ENCODE measurements at regions not wholly inside any gene's neighbourhood (a gene's known extent, or its start where the extent isn't known, plus 50 kb on each side); places are given as distances from the start of the nearest gene placed in this dataset.
"Not testable (repeated sequence)": the region's sequence is repeated elsewhere in the genome, so short reads cannot be mapped to it uniquely, and the experiment has no call there.

GRCh38 chr12:40431169-40431568 lies 206.4 kb downstream of the LRRK2 start:
- DNase-seq: no peak

- DNase-seq: no peak
These were observed 210.5 kb downstream of the LRRK2 start for GRCh38 chr12:40435251-40435650.

GRCh38 chr12:40435951-40436350 lies 211.2 kb downstream of the LRRK2 start:
- DNase-seq: no peak

- no peak for DNase-seq
These were observed 211.8 kb downstream of the LRRK2 start for GRCh38 chr12:40436564-40436963.

- no peak for DNase-seq
These were observed 215.1 kb downstream of the LRRK2 start for GRCh38 chr12:40439771-40440492.

GRCh38 chr12:40444174-40444573 lies 219.4 kb downstream of the LRRK2 start:
- DNase-seq: no peak

- DNase-seq: no peak
These were observed 221.6 kb downstream of the LRRK2 start for GRCh38 chr12:40446385-40446784.

GRCh38 chr12:40448523-40448922 lies 223.7 kb downstream of the LRRK2 start:
- not testable (repeated sequence) for DNase-seq

GRCh38 chr12:40451661-40452060 lies 226.9 kb downstream of the LRRK2 start:
- no peak for DNase-seq

GRCh38 chr12:40464121-40464520 lies 228.1 kb upstream of the CNTN1 start:
- DNase-seq: no peak

- no peak for DNase-seq
These were observed 222.5 kb upstream of the CNTN1 start for GRCh38 chr12:40469736-40470135.

GRCh38 chr12:40473962-40474361 lies 218.3 kb upstream of the CNTN1 start:
- DNase-seq: no peak

- DNase-seq: no peak
These were observed 217.6 kb upstream of the CNTN1 start for GRCh38 chr12:40474630-40475029.

GRCh38 chr12:40499856-40500255 lies 192.4 kb upstream of the CNTN1 start:
- no peak for DNase-seq

- DNase-seq: no peak
These were observed 189.9 kb upstream of the CNTN1 start for GRCh38 chr12:40502322-40502721.

GRCh38 chr12:40505327-40505726 lies 186.9 kb upstream of the CNTN1 start:
- DNase-seq: no peak

- no peak for DNase-seq
These were observed 183.8 kb upstream of the CNTN1 start for GRCh38 chr12:40508421-40508820.

- DNase-seq: no peak
These were observed 180.9 kb upstream of the CNTN1 start for GRCh38 chr12:40511341-40511740.

GRCh38 chr12:40515041-40515816 lies 177.0 kb upstream of the CNTN1 start:
- no peak for DNase-seq

GRCh38 chr12:40522837-40523236 lies 169.4 kb upstream of the CNTN1 start:
- DNase-seq: no peak

- DNase-seq: no peak
These were observed 167.2 kb upstream of the CNTN1 start for GRCh38 chr12:40525054-40525453.

GRCh38 chr12:40534828-40535227 lies 157.4 kb upstream of the CNTN1 start:
- DNase-seq: no peak

- DNase-seq: no peak
These were observed 140.8 kb upstream of the CNTN1 start for GRCh38 chr12:40551466-40551865.

GRCh38 chr12:40552868-40553267 lies 139.4 kb upstream of the CNTN1 start:
- DNase-seq: no peak

GRCh38 chr12:40557980-40558379 lies 134.3 kb upstream of the CNTN1 start:
- DNase-seq: no peak

Data from NCI-H1092 (cell line).